MCF 10A (cell line): ENCODE measurements at regions not wholly inside any gene's neighbourhood (a gene's known extent, or its start where the extent isn't known, plus 50 kb on each side); places are given as distances from the start of the nearest gene placed in this dataset.

Source experiments
- BruUV-seq: library from RNA; stranded (reverse); fragments of 400-500 nt; replicated peaks from 2 replicates; lab custom pipeline; 2021; lab: Mats Ljungman, UMichigan
- CTCF ChIA-PET: fragments of 300-600 bp; sonication (Branson Sonifier 250); formaldehyde crosslinking; extraction: SDS; loops from one replicate; lab custom pipeline; 2021; ENCODE audit warnings: antibody characterized with exemption, inconsistent platforms; lab: Yijun Ruan, JAX
- POLR2A ChIA-PET: fragments of 300-600, 350-650 bp; sonication (Branson Sonifier 250); formaldehyde crosslinking; extraction: SDS; loops from one replicate; lab custom pipeline; 2020; ENCODE audit warnings: antibody characterized with exemption, inconsistent platforms; lab: Yijun Ruan, JAX
- DNase-seq: peaks from one replicate; pipeline ENCODE4 v3.0.0-alpha.2; 2018; ENCODE audit not compliant: unreplicated experiment
- H3K27ac Mint-ChIP-seq: one replicate; pipeline ENCODE4 v1.8.0; 2022; ENCODE audit warnings: mild to moderate bottlenecking, low read depth, mixed read lengths; ENCODE audit not compliant: unreplicated experiment
- H3K27me3 Mint-ChIP-seq: one replicate; pipeline ENCODE4 v1.8.0; 2022; ENCODE audit warnings: mixed read lengths; ENCODE audit not compliant: insufficient read depth, unreplicated experiment
- H3K36me3 Mint-ChIP-seq: one replicate; pipeline ENCODE4 v1.8.0; 2022; ENCODE audit warnings: mild to moderate bottlenecking, moderate library complexity, mixed read lengths; ENCODE audit not compliant: insufficient read depth, unreplicated experiment
- H3K4me1 Mint-ChIP-seq: one replicate; pipeline ENCODE4 v1.8.0; 2022; ENCODE audit warnings: mixed read lengths; ENCODE audit not compliant: insufficient read depth, unreplicated experiment
- H3K4me3 Mint-ChIP-seq: one replicate; pipeline ENCODE4 v1.8.0; 2022; ENCODE audit warnings: mild to moderate bottlenecking, moderate library complexity, mixed read lengths; ENCODE audit not compliant: unreplicated experiment
- H3K9me3 Mint-ChIP-seq: one replicate; pipeline ENCODE4 v1.8.0; 2022; ENCODE audit warnings: mixed read lengths; ENCODE audit not compliant: unreplicated experiment
- intact Hi-C: fragments of 100-400 bp; cut with micrococcal nuclease; formaldehyde crosslinking; loops from 2 replicates; pipeline ENCODE4 v1.14.1; 2022
- TF ChIP-seq, protein P1 (sequence below): fragments of 200-600 bp; IDR thresholded peaks from one replicate; pipeline ENCODE4 v1.8.0; 2022; ENCODE audit warnings: antibody characterized with exemption, mild to moderate bottlenecking; ENCODE audit not compliant: unreplicated experiment

DNA sequence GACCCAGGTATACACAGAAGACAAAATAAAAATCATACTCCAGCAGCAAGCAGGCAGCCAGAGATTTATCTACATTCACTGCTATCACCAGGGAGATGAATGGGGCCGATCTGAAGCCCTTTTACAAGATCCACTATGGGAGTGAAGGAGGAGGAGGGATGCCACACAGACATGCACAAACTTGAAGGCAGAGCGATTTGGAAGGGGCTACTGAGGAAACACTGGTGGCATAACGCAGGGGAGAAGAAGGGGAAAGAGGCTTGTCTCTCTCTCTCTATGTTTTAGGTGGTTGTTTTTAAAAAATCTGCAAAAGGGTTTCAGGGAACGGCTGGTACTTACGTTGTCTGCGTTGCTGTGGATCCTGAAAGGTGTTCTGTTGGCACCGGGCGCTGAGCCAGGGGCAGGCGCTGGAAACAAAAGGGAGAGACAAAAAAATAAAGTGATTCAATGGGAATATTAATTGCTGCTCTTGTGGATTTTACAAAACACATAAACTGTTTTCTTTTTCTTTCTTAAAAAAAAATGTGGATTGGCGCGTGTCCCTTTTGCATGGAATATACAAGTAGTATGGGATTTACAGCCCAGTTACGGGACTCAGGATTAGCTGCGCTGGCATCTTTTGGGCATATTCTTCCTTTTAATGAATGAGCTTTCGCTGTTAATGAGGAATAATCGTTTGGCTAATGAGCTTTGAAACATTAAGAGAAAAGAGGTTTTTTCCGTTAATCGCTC, 255.3 kb upstream of the PMFBP1 start:
- peaks cover 8% of the 10 kb centered on the region for H3K9me3 Mint-ChIP-seq

DNA sequence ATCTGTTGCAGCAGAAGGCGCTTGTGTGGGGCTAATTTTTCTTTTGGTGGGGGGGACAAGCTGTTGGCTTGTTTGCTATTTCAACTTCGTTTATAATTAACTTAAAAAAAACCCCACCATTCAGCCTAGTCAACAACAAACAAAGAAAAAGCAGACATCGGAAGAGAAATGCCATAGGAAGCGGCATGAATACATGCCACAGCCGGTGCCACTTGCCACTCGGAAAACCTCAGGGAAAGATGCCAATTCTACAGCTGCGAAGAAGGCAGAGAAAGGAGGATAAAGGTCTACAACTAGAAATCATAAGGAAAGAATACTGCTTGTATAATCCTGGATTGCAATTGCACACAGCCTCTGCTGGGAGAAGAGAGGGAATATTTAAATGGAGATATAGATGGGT, 254.4 kb upstream of the PMFBP1 start:
- Mint-ChIP-seq H3K36me3 (peaks cover 4% of the 10 kb centered on the region), H3K27me3 (no peaks in the 10 kb centered on the region), H3K9me3 (peaks cover 8% of the 10 kb centered on the region), H3K4me3 (no peak overlapping the region), H3K4me1 (peaks cover 6% of the 10 kb centered on the region), H3K27ac (no peak overlapping the region)
- no TSS peak for BruUV-seq
- DNase-seq: no peak
- TF ChIP-seq, protein P1, sequence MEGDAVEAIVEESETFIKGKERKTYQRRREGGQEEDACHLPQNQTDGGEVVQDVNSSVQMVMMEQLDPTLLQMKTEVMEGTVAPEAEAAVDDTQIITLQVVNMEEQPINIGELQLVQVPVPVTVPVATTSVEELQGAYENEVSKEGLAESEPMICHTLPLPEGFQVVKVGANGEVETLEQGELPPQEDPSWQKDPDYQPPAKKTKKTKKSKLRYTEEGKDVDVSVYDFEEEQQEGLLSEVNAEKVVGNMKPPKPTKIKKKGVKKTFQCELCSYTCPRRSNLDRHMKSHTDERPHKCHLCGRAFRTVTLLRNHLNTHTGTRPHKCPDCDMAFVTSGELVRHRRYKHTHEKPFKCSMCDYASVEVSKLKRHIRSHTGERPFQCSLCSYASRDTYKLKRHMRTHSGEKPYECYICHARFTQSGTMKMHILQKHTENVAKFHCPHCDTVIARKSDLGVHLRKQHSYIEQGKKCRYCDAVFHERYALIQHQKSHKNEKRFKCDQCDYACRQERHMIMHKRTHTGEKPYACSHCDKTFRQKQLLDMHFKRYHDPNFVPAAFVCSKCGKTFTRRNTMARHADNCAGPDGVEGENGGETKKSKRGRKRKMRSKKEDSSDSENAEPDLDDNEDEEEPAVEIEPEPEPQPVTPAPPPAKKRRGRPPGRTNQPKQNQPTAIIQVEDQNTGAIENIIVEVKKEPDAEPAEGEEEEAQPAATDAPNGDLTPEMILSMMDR: no peak
- ChIA-PET CTCF (no interaction called here), POLR2A (no interaction called here)
- intact Hi-C loops: no loop called here

More for the DNA sequence above, 255.3 kb upstream of the PMFBP1 start:
- no peak overlapping the region for H3K4me3 Mint-ChIP-seq
- POLR2A ChIA-PET: no interaction called here
- intact Hi-C loops: no loop called here
- no peaks in the 10 kb centered on the region for H3K27me3 Mint-ChIP-seq
- no TSS peak for BruUV-seq
- H3K27ac Mint-ChIP-seq: no peak overlapping the region
- TF ChIP-seq, protein P1: no peak
- peaks cover 6% of the 10 kb centered on the region for H3K4me1 Mint-ChIP-seq
- no peak for DNase-seq
- CTCF ChIA-PET: interaction anchor here (0.7 kb wide), 1 partner anchor 12 kb away, joined by 3 read pairs; no protein-coding TSS in a partner anchor
- peaks cover 4% of the 10 kb centered on the region for H3K36me3 Mint-ChIP-seq

DNA sequence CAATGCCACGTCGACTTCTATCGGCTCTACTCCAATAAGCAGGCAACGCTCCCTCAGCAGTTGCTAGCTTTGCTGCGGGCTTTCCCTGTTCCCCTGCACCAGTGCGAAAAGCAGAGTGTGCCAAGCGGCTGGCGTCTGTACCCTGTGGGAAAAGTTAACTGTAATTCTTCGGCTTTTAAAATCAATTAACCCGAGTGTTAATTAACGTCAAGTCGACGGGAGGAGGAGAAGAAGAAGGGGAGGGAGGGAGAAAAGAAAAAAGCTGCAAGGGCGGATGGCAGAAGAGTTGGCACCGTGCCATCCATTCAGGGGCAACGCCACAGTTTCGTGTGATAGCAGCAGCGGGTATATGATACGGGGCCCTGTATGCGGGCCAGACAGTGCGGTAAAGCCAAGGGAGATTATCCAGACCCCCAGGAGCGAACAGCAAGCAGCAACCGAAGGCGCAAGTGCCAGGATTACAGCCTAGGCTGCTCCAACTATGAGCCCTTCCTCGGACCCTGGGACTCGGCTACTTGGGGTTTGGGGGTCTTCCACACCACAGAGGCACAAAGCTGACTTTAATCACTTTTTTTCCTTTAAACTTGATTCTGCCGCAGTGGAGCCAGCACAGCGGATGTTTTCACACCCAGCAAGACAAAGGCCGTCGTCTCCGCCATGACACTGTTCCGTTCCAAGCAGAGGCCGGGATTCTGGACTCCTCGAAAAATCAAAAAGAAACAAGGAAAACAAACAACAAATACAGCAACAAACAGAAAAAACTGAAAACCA, 253.8 kb upstream of the PMFBP1 start:
- H3K27ac Mint-ChIP-seq: no peak overlapping the region
- no TSS peak for BruUV-seq
- H3K4me1 Mint-ChIP-seq: peaks cover 6% of the 10 kb centered on the region
- intact Hi-C loops: no loop called here
- TF ChIP-seq, protein P1: no peak
- no peak for DNase-seq
- peaks cover 14% of the 10 kb centered on the region for H3K9me3 Mint-ChIP-seq
- H3K27me3 Mint-ChIP-seq: no peaks in the 10 kb centered on the region
- ChIA-PET CTCF (interaction anchor here (0.5 kb wide), 2 partner anchors 40 to 1777 kb away, joined by 3 read pairs; no protein-coding TSS in a partner anchor), POLR2A (no interaction called here)
- H3K4me3 Mint-ChIP-seq: no peak overlapping the region
- H3K36me3 Mint-ChIP-seq: peaks cover 4% of the 10 kb centered on the region

DNA sequence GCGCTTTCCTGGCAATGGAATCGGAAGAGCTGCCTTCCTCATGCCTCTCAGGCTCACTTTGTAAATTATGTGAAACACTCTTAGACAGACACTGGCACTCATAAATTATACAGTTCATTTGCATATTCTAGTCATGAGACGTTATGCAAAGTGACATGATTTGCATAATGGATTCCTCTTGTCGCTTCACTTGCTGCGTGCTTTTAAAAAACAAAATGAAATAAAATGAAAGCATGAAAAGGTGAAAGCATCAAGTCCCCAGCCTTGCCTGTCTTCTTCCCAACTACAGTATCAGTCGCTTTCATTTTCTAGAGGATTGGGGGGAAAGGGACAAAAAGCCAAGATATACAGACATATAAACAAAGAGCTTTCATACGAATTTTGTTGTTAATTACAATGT, 252.8 kb upstream of the PMFBP1 start:
- BruUV-seq: no TSS peak
- Mint-ChIP-seq H3K36me3 (peaks cover 4% of the 10 kb centered on the region), H3K27ac (no peak overlapping the region), H3K27me3 (no peaks in the 10 kb centered on the region), H3K4me1 (no peaks in the 10 kb centered on the region), H3K4me3 (no peak overlapping the region), H3K9me3 (peaks cover 15% of the 10 kb centered on the region)
- intact Hi-C loops: no loop called here
- TF ChIP-seq, protein P1: no peak
- CTCF ChIA-PET: interaction anchor here (0.5 kb wide), 1 partner anchor 41 kb away, joined by 3 read pairs; no protein-coding TSS in a partner anchor
- DNase-seq: no peak
- POLR2A ChIA-PET: no interaction called here
